ENCODE measurements at regions not wholly inside any gene's neighbourhood (a gene's known extent, or its start where the extent isn't known, plus 50 kb on each side); places are given as distances from the start of the nearest gene placed in this dataset.

- H3K4me1 ChIP-seq (ENCODE audit: control insufficient read depth in 3 of 3, insufficient read depth in 2 of 3, low read depth in 1 of 3, low read length in 2 of 3): no peaks in the 10 kb centered on the region
- no peak overlapping the region for H3K27ac ChIP-seq (ENCODE audit: low read depth in 1 of 3, low read length in 2 of 3)
- no peak for DNase-seq
- H3K4me3 ChIP-seq (ENCODE audit: low read depth in 1 of 3, low read length in 3 of 3): no peak overlapping the region
- 63 to 80% (median 77%) methylated on average over 6 of the region's 6 CpGs for WGBS, 3 donors
- no peaks in the 10 kb centered on the region for H3K27me3 ChIP-seq (ENCODE audit: control insufficient read depth in 3 of 3, insufficient read depth in 3 of 3, low read length in 3 of 3)
- H3K9me3 ChIP-seq (ENCODE audit: control insufficient read depth in 2 of 2, insufficient read depth in 1 of 2, low read depth in 1 of 2, low read length in 1 of 2): no peaks in the 10 kb centered on the region
- FAIRE-seq: no peak
- no peaks in the 10 kb centered on the region for H3K36me3 ChIP-seq (ENCODE audit: control insufficient read depth in 3 of 3, insufficient read depth in 2 of 3, low read depth in 1 of 3, low read length in 3 of 3)
Measured at GRCh38 chr3:109784852-109785631, 447.7 kb upstream of the DPPA4 start.

- no peak overlapping the region for H3K27ac ChIP-seq (ENCODE audit: low read depth in 1 of 3, low read length in 2 of 3)
- no peak for FAIRE-seq
- no peaks in the 10 kb centered on the region for H3K27me3 ChIP-seq (ENCODE audit: control insufficient read depth in 3 of 3, insufficient read depth in 3 of 3, low read length in 3 of 3)
- WGBS, 3 donors: 90 to 95% (median 93%) methylated on average over 6 of the region's 6 CpGs
- no peak overlapping the region for H3K4me3 ChIP-seq (ENCODE audit: low read depth in 1 of 3, low read length in 3 of 3)
- H3K4me1 ChIP-seq (ENCODE audit: control insufficient read depth in 3 of 3, insufficient read depth in 2 of 3, low read depth in 1 of 3, low read length in 2 of 3): no peaks in the 10 kb centered on the region
- no peak for DNase-seq
- H3K36me3 ChIP-seq (ENCODE audit: control insufficient read depth in 3 of 3, insufficient read depth in 2 of 3, low read depth in 1 of 3, low read length in 3 of 3): no peaks in the 10 kb centered on the region
- H3K9me3 ChIP-seq (ENCODE audit: control insufficient read depth in 2 of 2, insufficient read depth in 1 of 2, low read depth in 1 of 2, low read length in 1 of 2): no peaks in the 10 kb centered on the region
Measured at GRCh38 chr3:109803274-109803673, 465.9 kb upstream of the DPPA4 start.

- Histone ChIP-seq H3K36me3 (ENCODE audit: control insufficient read depth in 3 of 3, insufficient read depth in 2 of 3, low read depth in 1 of 3, low read length in 3 of 3) (no peaks in the 10 kb centered on the region), H3K27ac (ENCODE audit: low read depth in 1 of 3, low read length in 2 of 3) (no peak overlapping the region), H3K4me3 (ENCODE audit: low read depth in 1 of 3, low read length in 3 of 3) (no peak overlapping the region), H3K27me3 (ENCODE audit: control insufficient read depth in 3 of 3, insufficient read depth in 3 of 3, low read length in 3 of 3) (no peaks in the 10 kb centered on the region), H3K9me3 (ENCODE audit: control insufficient read depth in 2 of 2, insufficient read depth in 1 of 2, low read depth in 1 of 2, low read length in 1 of 2) (no peaks in the 10 kb centered on the region), H3K4me1 (ENCODE audit: control insufficient read depth in 3 of 3, insufficient read depth in 2 of 3, low read depth in 1 of 3, low read length in 2 of 3) (no peaks in the 10 kb centered on the region)
- no peak for FAIRE-seq
- DNase-seq: peak in 1 of 2 donors; percentile 55
- 68 to 90% (median 82%) methylated on average over 1 of the region's 1 CpG for WGBS, 3 donors
Measured at GRCh38 chr3:109804697-109805096, 467.4 kb upstream of the DPPA4 start.

- FAIRE-seq (no peak), DNase-seq (peak in 1 of 2 donors; percentile 72)
- no peaks in the 10 kb centered on the region for H3K9me3 ChIP-seq (ENCODE audit: control insufficient read depth in 2 of 2, insufficient read depth in 1 of 2, low read depth in 1 of 2, low read length in 1 of 2)
- WGBS, 3 donors: 45 to 58% (median 55%) methylated on average over 4 of the region's 4 CpGs
- no peaks in the 10 kb centered on the region for H3K4me1 ChIP-seq (ENCODE audit: control insufficient read depth in 3 of 3, insufficient read depth in 2 of 3, low read depth in 1 of 3, low read length in 2 of 3)
- H3K36me3 ChIP-seq (ENCODE audit: control insufficient read depth in 3 of 3, insufficient read depth in 2 of 3, low read depth in 1 of 3, low read length in 3 of 3): no peaks in the 10 kb centered on the region
- no peaks in the 10 kb centered on the region for H3K27me3 ChIP-seq (ENCODE audit: control insufficient read depth in 3 of 3, insufficient read depth in 3 of 3, low read length in 3 of 3)
- H3K4me3 ChIP-seq (ENCODE audit: low read depth in 1 of 3, low read length in 3 of 3): no peak overlapping the region
- no peak overlapping the region for H3K27ac ChIP-seq (ENCODE audit: low read depth in 1 of 3, low read length in 2 of 3)
Measured at GRCh38 chr3:109806929-109807328, 469.6 kb upstream of the DPPA4 start.

GRCh38 chr3:109809513-109809912, 472.2 kb upstream of the DPPA4 start:
- FAIRE-seq (no peak), DNase-seq (no peak)
- WGBS, 3 donors: 83 to 98% (median 95%) methylated on average over 3 of the region's 3 CpGs
- Histone ChIP-seq H3K4me1 (ENCODE audit: control insufficient read depth in 3 of 3, insufficient read depth in 2 of 3, low read depth in 1 of 3, low read length in 2 of 3) (no peaks in the 10 kb centered on the region), H3K27ac (ENCODE audit: low read depth in 1 of 3, low read length in 2 of 3) (no peak overlapping the region), H3K27me3 (ENCODE audit: control insufficient read depth in 3 of 3, insufficient read depth in 3 of 3, low read length in 3 of 3) (no peaks in the 10 kb centered on the region), H3K36me3 (ENCODE audit: control insufficient read depth in 3 of 3, insufficient read depth in 2 of 3, low read depth in 1 of 3, low read length in 3 of 3) (no peaks in the 10 kb centered on the region), H3K9me3 (ENCODE audit: control insufficient read depth in 2 of 2, insufficient read depth in 1 of 2, low read depth in 1 of 2, low read length in 1 of 2) (no peaks in the 10 kb centered on the region), H3K4me3 (ENCODE audit: low read depth in 1 of 3, low read length in 3 of 3) (no peak overlapping the region)

- 35 to 60% (median 38%) methylated on average over 3 of the region's 3 CpGs for WGBS, 3 donors
- no peaks in the 10 kb centered on the region for H3K36me3 ChIP-seq (ENCODE audit: control insufficient read depth in 3 of 3, insufficient read depth in 2 of 3, low read depth in 1 of 3, low read length in 3 of 3)
- no peak overlapping the region for H3K4me3 ChIP-seq (ENCODE audit: low read depth in 1 of 3, low read length in 3 of 3)
- no peaks in the 10 kb centered on the region for H3K27me3 ChIP-seq (ENCODE audit: control insufficient read depth in 3 of 3, insufficient read depth in 3 of 3, low read length in 3 of 3)
- FAIRE-seq (no peak), DNase-seq (no peak)
- H3K9me3 ChIP-seq (ENCODE audit: control insufficient read depth in 2 of 2, insufficient read depth in 1 of 2, low read depth in 1 of 2, low read length in 1 of 2): no peaks in the 10 kb centered on the region
- H3K4me1 ChIP-seq (ENCODE audit: control insufficient read depth in 3 of 3, insufficient read depth in 2 of 3, low read depth in 1 of 3, low read length in 2 of 3): no peaks in the 10 kb centered on the region
- H3K27ac ChIP-seq (ENCODE audit: low read depth in 1 of 3, low read length in 2 of 3): no peak overlapping the region
Measured at GRCh38 chr3:109818081-109818480, 480.7 kb upstream of the DPPA4 start.

- Histone ChIP-seq H3K27me3 (ENCODE audit: control insufficient read depth in 3 of 3, insufficient read depth in 3 of 3, low read length in 3 of 3) (no peaks in the 10 kb centered on the region), H3K36me3 (ENCODE audit: control insufficient read depth in 3 of 3, insufficient read depth in 2 of 3, low read depth in 1 of 3, low read length in 3 of 3) (no peaks in the 10 kb centered on the region), H3K4me1 (ENCODE audit: control insufficient read depth in 3 of 3, insufficient read depth in 2 of 3, low read depth in 1 of 3, low read length in 2 of 3) (no peaks in the 10 kb centered on the region), H3K4me3 (ENCODE audit: low read depth in 1 of 3, low read length in 3 of 3) (no peak overlapping the region), H3K27ac (ENCODE audit: low read depth in 1 of 3, low read length in 2 of 3) (no peak overlapping the region), H3K9me3 (ENCODE audit: control insufficient read depth in 2 of 2, insufficient read depth in 1 of 2, low read depth in 1 of 2, low read length in 1 of 2) (no peaks in the 10 kb centered on the region)
- no peak for DNase-seq
- no peak for FAIRE-seq
- 32 to 62% (median 55%) methylated on average over 6 of the region's 6 CpGs for WGBS, 3 donors
Measured at GRCh38 chr3:109819734-109820133, 482.4 kb upstream of the DPPA4 start.

GRCh38 chr3:109825971-109826810, 488.8 kb upstream of the DPPA4 start:
- 71 to 79% (median 74%) methylated on average over 7 of the region's 7 CpGs for WGBS, 3 donors
- H3K27me3 ChIP-seq (ENCODE audit: control insufficient read depth in 3 of 3, insufficient read depth in 3 of 3, low read length in 3 of 3): no peaks in the 10 kb centered on the region
- H3K36me3 ChIP-seq (ENCODE audit: control insufficient read depth in 3 of 3, insufficient read depth in 2 of 3, low read depth in 1 of 3, low read length in 3 of 3): no peaks in the 10 kb centered on the region
- no peak overlapping the region for H3K4me3 ChIP-seq (ENCODE audit: low read depth in 1 of 3, low read length in 3 of 3)
- no peaks in the 10 kb centered on the region for H3K4me1 ChIP-seq (ENCODE audit: control insufficient read depth in 3 of 3, insufficient read depth in 2 of 3, low read depth in 1 of 3, low read length in 2 of 3)
- no peak overlapping the region for H3K27ac ChIP-seq (ENCODE audit: low read depth in 1 of 3, low read length in 2 of 3)
- FAIRE-seq (no peak), DNase-seq (no peak)
- no peaks in the 10 kb centered on the region for H3K9me3 ChIP-seq (ENCODE audit: control insufficient read depth in 2 of 2, insufficient read depth in 1 of 2, low read depth in 1 of 2, low read length in 1 of 2)

Data from small intestine (tissue), 7 donors.